Transverse colon (tissue), 3 donors: ENCODE measurements at regions not wholly inside any gene's neighbourhood (a gene's known extent, or its start where the extent isn't known, plus 50 kb on each side); places are given as distances from the start of the nearest gene placed in this dataset.

Experiments
- POLR2A ChIP-seq: fragments of 450-650 bp; IDR thresholded peaks from one replicate; pipeline ENCODE4 v1.6.1; 2016; ENCODE audit warnings: antibody characterized with exemption, mild to moderate bottlenecking, moderate library complexity
- TF ChIP-seq, protein P1 (sequence below), 5 experiments: fragments of 200-600 bp in 3 of 5; fragments of 450-650 bp in 2 of 5; sonication (generic) in 3 of 5; IDR thresholded peaks; 1 replicate in 2 of 5; 2 replicates in 3 of 5; pipeline ENCODE4 v1.5.1; 2016 to 2017; ENCODE audit warnings: antibody characterized with exemption in 5 of 5, inconsistent platforms in 3 of 5, mild to moderate bottlenecking in 2 of 5, moderate library complexity in 1 of 5

DNA sequence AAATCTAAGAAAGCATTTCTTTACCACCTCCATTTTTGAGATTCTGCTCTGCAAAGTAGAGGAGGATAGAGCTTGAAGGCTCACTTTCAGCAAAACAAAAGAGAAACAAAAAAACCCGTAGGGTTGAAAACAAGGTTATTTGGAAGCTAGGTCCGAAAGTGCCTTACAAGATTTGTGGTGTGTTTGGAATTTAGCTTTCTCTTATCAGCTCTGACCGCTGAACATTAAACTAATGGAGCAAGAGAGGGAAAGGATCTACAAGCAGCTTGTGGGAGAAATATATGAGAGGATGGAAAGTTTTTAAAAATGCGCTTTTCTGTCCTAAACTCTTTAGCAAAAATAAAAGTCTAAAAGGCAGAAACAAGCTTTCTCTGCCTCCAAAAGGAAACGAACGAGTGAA is 545.5 kb downstream of the NTRK3 start:
- TF ChIP-seq, protein P1, sequence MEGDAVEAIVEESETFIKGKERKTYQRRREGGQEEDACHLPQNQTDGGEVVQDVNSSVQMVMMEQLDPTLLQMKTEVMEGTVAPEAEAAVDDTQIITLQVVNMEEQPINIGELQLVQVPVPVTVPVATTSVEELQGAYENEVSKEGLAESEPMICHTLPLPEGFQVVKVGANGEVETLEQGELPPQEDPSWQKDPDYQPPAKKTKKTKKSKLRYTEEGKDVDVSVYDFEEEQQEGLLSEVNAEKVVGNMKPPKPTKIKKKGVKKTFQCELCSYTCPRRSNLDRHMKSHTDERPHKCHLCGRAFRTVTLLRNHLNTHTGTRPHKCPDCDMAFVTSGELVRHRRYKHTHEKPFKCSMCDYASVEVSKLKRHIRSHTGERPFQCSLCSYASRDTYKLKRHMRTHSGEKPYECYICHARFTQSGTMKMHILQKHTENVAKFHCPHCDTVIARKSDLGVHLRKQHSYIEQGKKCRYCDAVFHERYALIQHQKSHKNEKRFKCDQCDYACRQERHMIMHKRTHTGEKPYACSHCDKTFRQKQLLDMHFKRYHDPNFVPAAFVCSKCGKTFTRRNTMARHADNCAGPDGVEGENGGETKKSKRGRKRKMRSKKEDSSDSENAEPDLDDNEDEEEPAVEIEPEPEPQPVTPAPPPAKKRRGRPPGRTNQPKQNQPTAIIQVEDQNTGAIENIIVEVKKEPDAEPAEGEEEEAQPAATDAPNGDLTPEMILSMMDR (IDR thresholded peaks at IDR 0.05) = no peak
- no peak for TF ChIP-seq POLR2A
